CMK (cell line): ENCODE measurements at regions not wholly inside any gene's neighbourhood (a gene's known extent, or its start where the extent isn't known, plus 50 kb on each side); places are given as distances from the start of the nearest gene placed in this dataset.
"Not testable (repeated sequence)": the region's sequence is repeated elsewhere in the genome, so short reads cannot be mapped to it uniquely, and the experiment has no call there.

Experiments used
- DNase-seq: peaks from one replicate; pipeline ENCODE4 v3.0.0-alpha.2; 2010; ENCODE audit warnings: low read depth

GRCh38 chr3:87793337-87793877 is 265.4 kb downstream of the CGGBP1 start:
- DNase-seq, result no peak

- DNase-seq, result no peak
Observed at GRCh38 chr3:87792534-87793336, 266.1 kb downstream of the CGGBP1 start, which contains the start of gene HTR1F. TSS of gene HTR1F (plus strand) at chr3:87792706.

- DNase-seq, result no peak
Observed at GRCh38 chr3:87792198-87792533, 266.6 kb downstream of the CGGBP1 start.

- no peak for DNase-seq
Observed at GRCh38 chr3:87791248-87792027, 267.4 kb downstream of the CGGBP1 start.

GRCh38 chr3:87789049-87789448 is 269.8 kb downstream of the CGGBP1 start:
- DNase-seq, result not testable (repeated sequence)

- DNase-seq, result no peak
Observed at GRCh38 chr3:87788516-87788915, 270.3 kb downstream of the CGGBP1 start.

- DNase-seq, result no peak
Observed at GRCh38 chr3:87780811-87781210, 278.0 kb downstream of the CGGBP1 start.

GRCh38 chr3:87778876-87779275 is 279.9 kb downstream of the CGGBP1 start:
- no peak for DNase-seq

GRCh38 chr3:87771337-87772192 is 287.2 kb downstream of the CGGBP1 start:
- no peak for DNase-seq

- no peak for DNase-seq
Observed at GRCh38 chr3:87766721-87767120, 292.1 kb downstream of the CGGBP1 start.

GRCh38 chr3:87765256-87765655 is 293.5 kb downstream of the CGGBP1 start:
- no peak for DNase-seq

GRCh38 chr3:87761795-87762194 is 297.0 kb downstream of the CGGBP1 start:
- no peak for DNase-seq

GRCh38 chr3:87761341-87761740 is 297.5 kb downstream of the CGGBP1 start:
- DNase-seq, result no peak

- DNase-seq, result no peak
Observed at GRCh38 chr3:87756616-87757015, 302.2 kb downstream of the CGGBP1 start.

- DNase-seq, result no peak
Observed at GRCh38 chr3:87755852-87756251, 303.0 kb downstream of the CGGBP1 start.

- DNase-seq, result no peak
Observed at GRCh38 chr3:87742250-87742649, 316.6 kb downstream of the CGGBP1 start.

GRCh38 chr3:87740894-87741293 is 317.9 kb downstream of the CGGBP1 start:
- DNase-seq, result not testable (repeated sequence)

- not testable (repeated sequence) for DNase-seq
Observed at GRCh38 chr3:87737817-87738216, 321.0 kb downstream of the CGGBP1 start.

GRCh38 chr3:87733671-87734367 is 325.0 kb downstream of the CGGBP1 start:
- DNase-seq, result no peak

- no peak for DNase-seq
Observed at GRCh38 chr3:87732294-87732693, 326.5 kb downstream of the CGGBP1 start.

GRCh38 chr3:87727783-87728182 is 331.0 kb downstream of the CGGBP1 start:
- DNase-seq, result no peak
